SK-N-SH treated with all-trans-retinoic acid at 6 μM for 48 hours (cell line): ENCODE measurements at regions not wholly inside any gene's neighbourhood (a gene's known extent, or its start where the extent isn't known, plus 50 kb on each side); places are given as distances from the start of the nearest gene placed in this dataset.

Source experiments
- CSDC2 ChIP-seq: fragments of 250-450 bp; sonication (Bioruptor Pico); IDR thresholded peaks from 2 replicates; pipeline ENCODE4 v1.5.0; 2020; ENCODE audit warnings: mild to moderate bottlenecking, moderate library complexity
- PPARA ChIP-seq: fragments of 250-450 bp; sonication (Bioruptor Pico); IDR thresholded peaks from 2 replicates; pipeline ENCODE4 v1.5.0; 2020; ENCODE audit warnings: mild to moderate bottlenecking, borderline replicate concordance
- RARB ChIP-seq: fragments of 250-450 bp; sonication (Bioruptor Pico); IDR thresholded peaks from 2 replicates; pipeline ENCODE4 v1.8.0; 2021; ENCODE audit warnings: mild to moderate bottlenecking, moderate library complexity
- ZFP3 ChIP-seq: fragments of 250-450 bp; sonication (Bioruptor Pico); IDR thresholded peaks from 2 replicates; pipeline ENCODE4 v1.5.0; 2020; ENCODE audit warnings: mild to moderate bottlenecking, moderate library complexity
- ZFP30 ChIP-seq: fragments of 450-650 bp; formaldehyde crosslinking; IDR thresholded peaks from 2 replicates; pipeline ENCODE4 v1.5.0; 2022; ENCODE audit warnings: mild to moderate bottlenecking, moderate library complexity
- TF ChIP-seq, protein P1 (sequence below): fragments of 250-450 bp; sonication (Bioruptor Pico); IDR thresholded peaks from 2 replicates; pipeline ENCODE4 v1.8.0; 2020; ENCODE audit warnings: mild to moderate bottlenecking, moderate library complexity, borderline replicate concordance

DNA sequence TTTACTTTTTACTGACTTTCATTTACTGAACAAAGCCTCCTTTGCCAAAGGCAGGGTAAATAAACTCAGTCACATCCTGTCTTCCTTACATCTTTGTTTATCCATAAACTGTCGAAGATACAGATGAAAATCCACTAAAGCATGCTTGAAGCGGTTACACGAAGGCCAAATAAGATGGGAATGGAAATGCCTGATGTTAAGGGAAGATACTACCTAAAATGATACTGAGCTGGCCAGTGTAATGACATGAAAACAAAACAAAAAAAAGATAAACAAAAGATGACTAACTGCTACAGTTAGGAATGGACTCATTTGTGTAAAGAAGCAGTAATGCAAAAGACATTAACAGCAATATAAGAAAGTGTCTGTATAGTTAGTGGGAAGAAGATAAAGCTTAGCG lies 114.7 kb upstream of the ADAMTS9 start:
- TF ChIP-seq CSDC2 (CRISPR knock-in tag), result no peak
- TF ChIP-seq ZFP30, result no peak
- no peak for TF ChIP-seq ZFP3 (CRISPR knock-in tag)
- no peak for TF ChIP-seq PPARA
- TF ChIP-seq RARB (CRISPR knock-in tag), result no peak
- TF ChIP-seq, protein P1, sequence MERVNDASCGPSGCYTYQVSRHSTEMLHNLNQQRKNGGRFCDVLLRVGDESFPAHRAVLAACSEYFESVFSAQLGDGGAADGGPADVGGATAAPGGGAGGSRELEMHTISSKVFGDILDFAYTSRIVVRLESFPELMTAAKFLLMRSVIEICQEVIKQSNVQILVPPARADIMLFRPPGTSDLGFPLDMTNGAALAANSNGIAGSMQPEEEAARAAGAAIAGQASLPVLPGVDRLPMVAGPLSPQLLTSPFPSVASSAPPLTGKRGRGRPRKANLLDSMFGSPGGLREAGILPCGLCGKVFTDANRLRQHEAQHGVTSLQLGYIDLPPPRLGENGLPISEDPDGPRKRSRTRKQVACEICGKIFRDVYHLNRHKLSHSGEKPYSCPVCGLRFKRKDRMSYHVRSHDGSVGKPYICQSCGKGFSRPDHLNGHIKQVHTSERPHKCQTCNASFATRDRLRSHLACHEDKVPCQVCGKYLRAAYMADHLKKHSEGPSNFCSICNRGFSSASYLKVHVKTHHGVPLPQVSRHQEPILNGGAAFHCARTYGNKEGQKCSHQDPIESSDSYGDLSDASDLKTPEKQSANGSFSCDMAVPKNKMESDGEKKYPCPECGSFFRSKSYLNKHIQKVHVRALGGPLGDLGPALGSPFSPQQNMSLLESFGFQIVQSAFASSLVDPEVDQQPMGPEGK, result no peak
